H1 (cell line): ENCODE measurements at regions not wholly inside any gene's neighbourhood (a gene's known extent, or its start where the extent isn't known, plus 50 kb on each side); places are given as distances from the start of the nearest gene placed in this dataset.

Experiments used
- CTCF ChIA-PET: fragments of 300-600 bp; sonication (Branson Sonifier 250); formaldehyde crosslinking; loops from one replicate; lab custom pipeline; 2021; ENCODE audit not compliant: partially characterized antibody; lab: Charles Lee
- POLR2A ChIA-PET: fragments of 300-600 bp; sonication (Branson Sonifier 250); formaldehyde crosslinking; loops from one replicate; lab custom pipeline; 2021; ENCODE audit warnings: inconsistent platforms; ENCODE audit not compliant: partially characterized antibody; lab: Charles Lee
- DNase-seq, 2 experiments: peaks; one replicate each; pipeline versions ENCODE4 v3.0.0 to v3.0.0-alpha.2; 2010 to 2022; ENCODE audit warnings: low spot score in 2 of 2, low read depth in 1 of 2, mixed read lengths in 1 of 2
- FAIRE-seq: peaks from 2 replicates; lab custom pipeline; 2011; peaks lifted over from hg19 to GRCh38; lab: Jason Lieb, UNC
- H2AFZ ChIP-seq: 2 replicates; pipeline ENCODE4 v1.8.1; 2012; ENCODE audit warnings: low read length, inconsistent platforms
- H2AK5ac ChIP-seq: 2 replicates; pipeline ENCODE4 v1.6.1; 2013; ENCODE audit warnings: low read depth, low read length
- H2BK120ac ChIP-seq: replicated peaks from 2 replicates; pipeline ENCODE3; 2013; ENCODE audit warnings: low read depth, low read length, inconsistent platforms
- H2BK12ac ChIP-seq: 2 replicates; pipeline ENCODE4 v1.6.1; 2013; ENCODE audit warnings: low read depth, low read length
- H2BK15ac ChIP-seq: 2 replicates; pipeline ENCODE4 v1.6.1; 2013; ENCODE audit warnings: low read length
- H2BK20ac ChIP-seq: 2 replicates; pipeline ENCODE4 v1.6.1; 2013; ENCODE audit warnings: low read length
- H2BK5ac ChIP-seq: 2 replicates; pipeline ENCODE4 v1.6.1; 2013; ENCODE audit warnings: low read depth, low read length
- H3K14ac ChIP-seq: 2 replicates; pipeline ENCODE4 v1.6.1; 2013; ENCODE audit warnings: inconsistent platforms; ENCODE audit not compliant: insufficient read length
- H3K18ac ChIP-seq: 2 replicates; pipeline ENCODE4 v1.6.1; 2013; ENCODE audit warnings: low read length; ENCODE audit errors: extremely low read depth
- H3K23ac ChIP-seq: 2 replicates; pipeline ENCODE4 v1.6.1; 2013; ENCODE audit warnings: inconsistent platforms; ENCODE audit not compliant: insufficient read length
- H3K23me2 ChIP-seq: 2 replicates; pipeline ENCODE4 v1.6.1; 2013; ENCODE audit warnings: low read depth, low read length
- H3K27ac ChIP-seq: 2 replicates; pipeline ENCODE4 v1.6.1; 2011; ENCODE audit warnings: low read depth, low read length, inconsistent platforms
- H3K27me3 ChIP-seq, 4 experiments: replicated peaks in 1 of 4; 1 replicate in 1 of 4; 2 replicates in 3 of 4; pipeline versions ENCODE4 v1.6.1 to v1.8.1; 2011 to 2013; ENCODE audit warnings: low read length in 3 of 4, mild to moderate bottlenecking in 3 of 4, inconsistent platforms in 2 of 4, mixed read lengths in 2 of 4, moderate library complexity in 1 of 4; ENCODE audit not compliant: control insufficient read depth in 3 of 4, insufficient read depth in 3 of 4; ENCODE audit errors: extremely low read depth in 1 of 4
- H3K36me3 ChIP-seq, 4 experiments: 2 replicates each; pipeline versions ENCODE4 v1.6.1 to v1.8.1; 2011 to 2013; ENCODE audit warnings: mild to moderate bottlenecking in 4 of 4, low read length in 3 of 4, moderate library complexity in 2 of 4, control low read depth in 1 of 4, inconsistent platforms in 1 of 4; ENCODE audit not compliant: insufficient read depth in 4 of 4, control insufficient read depth in 2 of 4
- H3K4ac ChIP-seq: replicated peaks from 2 replicates; pipeline ENCODE3; 2013; ENCODE audit warnings: low read length, low read depth, mixed read lengths, inconsistent platforms; ENCODE audit not compliant: insufficient read length
- H3K4me1 ChIP-seq, 4 experiments: replicated peaks in 1 of 4; 1 replicate in 1 of 4; 2 replicates in 3 of 4; pipeline versions ENCODE4 v1.6.1 to v1.8.1; 2011 to 2013; ENCODE audit warnings: low read length in 3 of 4, inconsistent platforms in 2 of 4, mixed read lengths in 1 of 4; ENCODE audit not compliant: insufficient read depth in 4 of 4, control insufficient read depth in 3 of 4
- H3K4me2 ChIP-seq, 2 experiments: 2 replicates each; pipeline versions ENCODE4 v1.6.1 to v1.8.1; 2011 to 2013; ENCODE audit warnings: low read depth in 2 of 2, low read length in 2 of 2, control low read depth in 1 of 2, inconsistent platforms in 1 of 2, mild to moderate bottlenecking in 1 of 2; ENCODE audit not compliant: insufficient read depth in 1 of 2
- H3K4me3 ChIP-seq, 4 experiments: fragments of 200-600, 300-600 bp in 1 of 4; sonication (generic), shearing (Covaris generic), sonication (Bioruptor Twin) in 1 of 4; 2 replicates each; pipeline versions ENCODE4 v1.5.1 to v1.8.1; 2011 to 2016; ENCODE audit warnings: low read length in 4 of 4, low read depth in 3 of 4, control low read depth in 2 of 4, inconsistent platforms in 2 of 4, mild to moderate bottlenecking in 2 of 4, mixed read lengths in 1 of 4, moderate library complexity in 1 of 4; ENCODE audit not compliant: insufficient read depth in 2 of 4; ENCODE audit errors: extremely low read depth in 1 of 4
- H3K56ac ChIP-seq: replicated peaks from 2 replicates; pipeline ENCODE3; 2013; ENCODE audit warnings: low read depth, mild to moderate bottlenecking, mixed read lengths, low read length, inconsistent platforms; ENCODE audit not compliant: insufficient read length
- H3K79me1 ChIP-seq: 2 replicates; pipeline ENCODE4 v1.6.1; 2013; ENCODE audit warnings: low read depth, low read length, control low read depth
- H3K79me2 ChIP-seq, 2 experiments: 2 replicates each; pipeline versions ENCODE4 v1.6.1 to v1.8.1; 2012 to 2013; ENCODE audit warnings: low read length in 2 of 2, mild to moderate bottlenecking in 2 of 2, inconsistent platforms in 1 of 2; ENCODE audit not compliant: insufficient read depth in 2 of 2, control insufficient read depth in 1 of 2
- H3K9ac ChIP-seq, 4 experiments: replicated peaks in 1 of 4; 1 replicate in 1 of 4; 2 replicates in 3 of 4; pipeline versions ENCODE4 v1.6.1 to v1.8.1; 2011 to 2013; ENCODE audit warnings: low read depth in 3 of 4, low read length in 3 of 4, control low read depth in 2 of 4, mild to moderate bottlenecking in 2 of 4, moderate library complexity in 2 of 4, inconsistent platforms in 1 of 4; ENCODE audit errors: extremely low read depth in 1 of 4
- H3K9me3 ChIP-seq, 2 experiments: 2 replicates each; pipeline versions ENCODE4 v1.6.1 to v1.8.1; 2012 to 2013; ENCODE audit warnings: mild to moderate bottlenecking in 2 of 2, moderate library complexity in 2 of 2, control low read depth in 1 of 2, inconsistent platforms in 1 of 2, low read depth in 1 of 2, low read length in 1 of 2, mixed read lengths in 1 of 2; ENCODE audit not compliant: insufficient read depth in 2 of 2
- H4K20me1 ChIP-seq, 2 experiments: replicated peaks in 1 of 2; 2 replicates each; pipeline versions ENCODE3 to v1.8.1; 2011 to 2013; ENCODE audit warnings: inconsistent platforms in 2 of 2, low read length in 2 of 2, mild to moderate bottlenecking in 1 of 2; ENCODE audit not compliant: insufficient read depth in 2 of 2, control insufficient read depth in 1 of 2
- H4K5ac ChIP-seq: 2 replicates; pipeline ENCODE4 v1.6.1; 2013; ENCODE audit warnings: low read length, low read depth, mixed read lengths, inconsistent platforms; ENCODE audit not compliant: insufficient read length
- H4K8ac ChIP-seq: 2 replicates; pipeline ENCODE4 v1.8.0; 2013; ENCODE audit warnings: mild to moderate bottlenecking, moderate library complexity, low read length, inconsistent platforms; ENCODE audit not compliant: insufficient read depth; ENCODE audit errors: extremely low read depth
- H4K91ac ChIP-seq: replicated peaks from 2 replicates; pipeline ENCODE3; 2013; ENCODE audit warnings: low read length, mixed read lengths, inconsistent platforms; ENCODE audit not compliant: insufficient read length
- ASH2L ChIP-seq: fragments of 200-600, 300-600 bp; sonication (generic); IDR thresholded peaks from one replicate; pipeline ENCODE4 v1.7.1; 2017; ENCODE audit warnings: low read length
- CBX8 ChIP-seq: fragments of 300-800, 300-1000 bp; sonication (generic); IDR thresholded peaks from 2 replicates; pipeline ENCODE4 v1.7.1; 2016; ENCODE audit warnings: low read depth, low read length, borderline replicate concordance
- CTBP2 ChIP-seq: IDR thresholded peaks from 2 replicates; pipeline ENCODE4 v1.7.0; 2011; ENCODE audit warnings: borderline replicate concordance, mild to moderate bottlenecking, moderate library complexity, mixed read lengths, low read length; ENCODE audit not compliant: insufficient read depth, insufficient read length
- NRF1 ChIP-seq: IDR thresholded peaks from 2 replicates; pipeline ENCODE4 v1.6.1; 2011; ENCODE audit warnings: mild to moderate bottlenecking, low read depth, low read length, improper control_type of control experiment
- POLR2AphosphoS5 ChIP-seq: IDR thresholded peaks from 2 replicates; pipeline ENCODE4 v1.6.1; 2011; ENCODE audit warnings: low read depth, low read length
- RFX5 ChIP-seq: IDR thresholded peaks from 2 replicates; pipeline ENCODE4 v1.6.1; 2011; ENCODE audit warnings: low read depth, low read length, improper control_type of control experiment, borderline replicate concordance
- SIX5 ChIP-seq: IDR thresholded peaks from 2 replicates; pipeline ENCODE4 v1.6.1; 2011; ENCODE audit warnings: mild to moderate bottlenecking, low read depth, low read length
- WGBS, 2 experiments: shearing (Covaris generic) in 1 of 2; methylation state at CpG; one replicate each; pipeline versions ENCODE4 v1.1.6 to v1.1.7; 2013 to 2015; ENCODE audit warnings: low lambda C conversion rate in 2 of 2, mixed read lengths in 2 of 2, inconsistent platforms in 1 of 2, low coverage in 1 of 2, missing lambda C conversion rate in 1 of 2; ENCODE audit not compliant: insufficient replicate concordance in 2 of 2, insufficient coverage in 1 of 2, insufficient read length in 1 of 2; ENCODE audit errors: extremely low coverage in 1 of 2, missing lambda C conversion rate in 1 of 2; 5-methylcytosine and 5-hydroxymethylcytosine counted together
- TF ChIP-seq, protein P1 (sequence below), 3 experiments: IDR thresholded peaks; 1 replicate in 2 of 3; 2 replicates in 1 of 3; pipeline versions ENCODE4 v1.5.1 to v1.6.1; 2011; ENCODE audit warnings: low read length in 3 of 3, mild to moderate bottlenecking in 3 of 3, inconsistent platforms in 2 of 3, low read depth in 1 of 3, moderate library complexity in 1 of 3; ENCODE audit not compliant: insufficient read depth in 1 of 3; ENCODE audit errors: control extremely low read depth in 1 of 3
- TF ChIP-seq, protein P2 (sequence below): IDR thresholded peaks from 2 replicates; pipeline ENCODE4 v1.6.1; 2012; ENCODE audit warnings: inconsistent platforms

DNA sequence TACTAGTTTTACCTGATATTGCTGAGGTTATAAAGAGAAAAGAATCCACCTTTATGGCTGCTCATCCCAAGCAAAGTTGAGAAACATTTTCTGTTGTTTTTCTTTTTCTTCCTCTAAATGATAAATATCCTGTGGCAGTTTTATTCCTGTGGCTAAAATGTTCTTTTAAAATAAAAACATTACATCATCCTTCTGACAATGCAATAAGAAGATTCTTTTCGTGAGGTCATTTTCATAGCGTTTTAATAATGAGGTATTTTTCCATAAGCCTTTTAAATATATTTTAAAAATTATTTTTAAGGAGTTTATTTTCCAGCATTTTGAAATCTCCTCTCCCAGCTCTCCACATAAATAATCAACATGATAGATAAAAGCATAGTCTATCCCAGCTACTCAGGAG lies 52.8 kb upstream of the EPB41L3 start:
- no peak overlapping the region for H3K4me2 ChIP-seq
- no peaks in the 10 kb centered on the region for H3K27me3 ChIP-seq
- no peak overlapping the region for H4K8ac ChIP-seq
- TF ChIP-seq, protein P1, sequence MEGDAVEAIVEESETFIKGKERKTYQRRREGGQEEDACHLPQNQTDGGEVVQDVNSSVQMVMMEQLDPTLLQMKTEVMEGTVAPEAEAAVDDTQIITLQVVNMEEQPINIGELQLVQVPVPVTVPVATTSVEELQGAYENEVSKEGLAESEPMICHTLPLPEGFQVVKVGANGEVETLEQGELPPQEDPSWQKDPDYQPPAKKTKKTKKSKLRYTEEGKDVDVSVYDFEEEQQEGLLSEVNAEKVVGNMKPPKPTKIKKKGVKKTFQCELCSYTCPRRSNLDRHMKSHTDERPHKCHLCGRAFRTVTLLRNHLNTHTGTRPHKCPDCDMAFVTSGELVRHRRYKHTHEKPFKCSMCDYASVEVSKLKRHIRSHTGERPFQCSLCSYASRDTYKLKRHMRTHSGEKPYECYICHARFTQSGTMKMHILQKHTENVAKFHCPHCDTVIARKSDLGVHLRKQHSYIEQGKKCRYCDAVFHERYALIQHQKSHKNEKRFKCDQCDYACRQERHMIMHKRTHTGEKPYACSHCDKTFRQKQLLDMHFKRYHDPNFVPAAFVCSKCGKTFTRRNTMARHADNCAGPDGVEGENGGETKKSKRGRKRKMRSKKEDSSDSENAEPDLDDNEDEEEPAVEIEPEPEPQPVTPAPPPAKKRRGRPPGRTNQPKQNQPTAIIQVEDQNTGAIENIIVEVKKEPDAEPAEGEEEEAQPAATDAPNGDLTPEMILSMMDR (IDR thresholded peaks at IDR 0.05; ENCODE audit: control extremely low read depth in 1 of 3, insufficient read depth in 1 of 3, low read depth in 1 of 3, low read length in 3 of 3) = no peak
- no peak for TF ChIP-seq CTBP2
- no peak for TF ChIP-seq SIX5
- no peak for TF ChIP-seq POLR2AphosphoS5
- no peak for TF ChIP-seq NRF1
- TF ChIP-seq, protein P2, sequence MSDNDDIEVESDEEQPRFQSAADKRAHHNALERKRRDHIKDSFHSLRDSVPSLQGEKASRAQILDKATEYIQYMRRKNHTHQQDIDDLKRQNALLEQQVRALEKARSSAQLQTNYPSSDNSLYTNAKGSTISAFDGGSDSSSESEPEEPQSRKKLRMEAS = no peak
- no peak for TF ChIP-seq RFX5
- no peak for TF ChIP-seq ASH2L
- TF ChIP-seq CBX8 = no peak
- POLR2A ChIA-PET = no interaction called here
- H2BK12ac ChIP-seq = no peak overlapping the region
- H3K36me3 ChIP-seq = no peaks in the 10 kb centered on the region
- H3K9me3 ChIP-seq = peaks cover 5 to 9% of the 10 kb centered on the region in 2 experiments; a peak in 2 of 4 replicates
- no peak overlapping the region for H4K91ac ChIP-seq
- peaks cover 0 to 1% of the 10 kb centered on the region in 2 experiments for H4K20me1 ChIP-seq
- no peak overlapping the region for H3K27ac ChIP-seq
- DNase-seq = no peak
- H3K56ac ChIP-seq = no peak overlapping the region
- H3K23me2 ChIP-seq = no peaks in the 10 kb centered on the region
- no peaks in the 10 kb centered on the region for H3K79me1 ChIP-seq
- no peak overlapping the region for H3K4ac ChIP-seq
- FAIRE-seq = no peak
- peaks cover 0 to 4% (median 1%) of the 10 kb centered on the region in 4 experiments; a peak in 4 of 7 replicates for H3K4me1 ChIP-seq
- no peak overlapping the region for H2BK5ac ChIP-seq
- H3K14ac ChIP-seq = no peak overlapping the region
- H3K79me2 ChIP-seq = no peaks in the 10 kb centered on the region
- WGBS, 2 experiments = 59% methylated on average over 2 of the region's 2 CpGs; no CpG with 5 or more reads in 1 of the 2 experiments
- no peak overlapping the region for H3K23ac ChIP-seq
- no peak overlapping the region for H2BK15ac ChIP-seq
- no peak overlapping the region for H2AK5ac ChIP-seq
- no peak overlapping the region for H3K18ac ChIP-seq
- no peak overlapping the region for H2AFZ ChIP-seq
- no peak overlapping the region for H2BK120ac ChIP-seq
- H4K5ac ChIP-seq = no peak overlapping the region
- H3K4me3 ChIP-seq = no peak overlapping the region
- no peak overlapping the region for H2BK20ac ChIP-seq
- H3K9ac ChIP-seq = no peak overlapping the region
- CTCF ChIA-PET = no interaction called here
